Thyroid gland (tissue), 4 donors: ENCODE measurements at regions not wholly inside any gene's neighbourhood (a gene's known extent, or its start where the extent isn't known, plus 50 kb on each side); places are given as distances from the start of the nearest gene placed in this dataset.
"Not testable (repeated sequence)": the region's sequence is repeated elsewhere in the genome, so short reads cannot be mapped to it uniquely, and the experiment has no call there.

Experiments
- DNase-seq, 2 donors: peaks; one replicate each; pipeline ENCODE4 v3.0.0-alpha.2; 2019
- H3K27ac ChIP-seq, 3 donors: fragments of 200-600 bp; sonication (generic); 1 replicate in 2 of 3; 2 replicates in 1 of 3; pipeline ENCODE4 v1.5.1; 2016 to 2019; ENCODE audit warnings: mild to moderate bottlenecking in 1 of 3, moderate library complexity in 1 of 3
- H3K27me3 ChIP-seq: fragments of 200-600 bp; sonication (generic); one replicate; pipeline ENCODE4 v1.5.1; 2019
- H3K36me3 ChIP-seq, 2 donors: fragments of 200-600 bp; sonication (generic); one replicate each; pipeline ENCODE4 v1.5.1; 2016 to 2019
- H3K4me1 ChIP-seq, 2 donors: fragments of 200-600 bp; sonication (generic); one replicate each; pipeline ENCODE4 v1.5.1; 2017 to 2019
- H3K4me3 ChIP-seq, 3 donors: fragments of 200-600 bp; sonication (generic); replicated peaks in 1 of 3; 1 replicate in 2 of 3; 2 replicates in 1 of 3; pipeline ENCODE4 v1.5.1; 2016; ENCODE audit warnings: mild to moderate bottlenecking in 1 of 3
- H3K9me3 ChIP-seq: fragments of 200-600 bp; sonication (generic); one replicate; pipeline ENCODE4 v1.5.1; 2017
- POLR2A ChIP-seq, 2 donors: fragments of 450-650 bp; IDR thresholded peaks; one replicate each; pipeline ENCODE4 v1.6.1; 2017; ENCODE audit warnings: antibody characterized with exemption in 2 of 2, mild to moderate bottlenecking in 2 of 2, moderate library complexity in 1 of 2
- WGBS, 2 donors: methylation state at CpG; one replicate each; pipeline ENCODE4 v1.1.5; 2017; 5-methylcytosine and 5-hydroxymethylcytosine counted together
- intact Hi-C: fragments of 100-400 bp; cut with DNase I; formaldehyde crosslinking; loops from one replicate; pipeline ENCODE4 v1.15.1; 2023
- TF ChIP-seq, protein P1 (sequence below), 6 experiments: fragments of 200-600 bp in 3 of 6; fragments of 450-650 bp in 3 of 6; sonication (generic) in 3 of 6; IDR thresholded peaks; one replicate each; pipeline ENCODE4 v1.5.1; 2016 to 2019; ENCODE audit warnings: antibody characterized with exemption in 6 of 6, mild to moderate bottlenecking in 2 of 6, inconsistent platforms in 1 of 6, moderate library complexity in 1 of 6

DNA sequence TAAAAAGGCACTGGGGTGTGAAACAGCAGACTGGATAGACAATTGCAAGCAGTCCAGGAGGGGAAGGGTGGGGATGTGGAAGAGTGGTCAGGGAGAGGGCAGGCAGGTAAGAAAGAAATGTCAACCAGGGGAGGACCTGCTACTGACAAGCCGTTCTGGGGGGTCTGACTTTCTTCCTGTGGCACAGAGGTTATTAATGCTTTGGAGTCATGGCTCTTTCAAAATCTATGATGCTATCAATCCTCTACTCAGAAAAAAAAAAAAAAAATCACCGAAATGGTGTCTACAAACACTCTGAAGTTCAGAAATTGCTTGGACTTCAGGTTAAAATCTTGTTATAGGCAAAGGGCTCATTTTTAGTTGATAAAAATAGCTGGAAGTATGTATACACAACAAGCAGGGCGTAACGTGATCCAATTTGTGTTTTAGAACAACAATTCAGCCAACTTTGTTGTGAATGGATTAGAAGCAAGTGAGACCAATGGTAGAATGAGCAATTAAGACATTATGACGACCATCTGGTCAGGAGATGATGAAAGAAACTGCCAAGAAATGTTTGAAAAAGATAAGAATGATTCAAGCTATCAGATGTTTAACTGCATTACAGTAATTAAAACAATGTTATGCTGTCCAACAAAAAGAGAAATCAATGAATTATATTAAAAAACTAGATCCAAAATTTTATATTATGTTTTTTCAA, 255.2 kb downstream of the DEPDC1B start:
- Histone ChIP-seq H3K36me3 (no peaks in the 10 kb centered on the region), H3K27ac (no peak overlapping the region), H3K27me3 (no peaks in the 10 kb centered on the region), H3K4me3 (no peak overlapping the region), H3K4me1 (peaks cover 0 to 5% of the 10 kb centered on the region in 2 donors), H3K9me3 (no peaks in the 10 kb centered on the region)
- 65 to 72% methylated on average over 5 of the region's 5 CpGs for WGBS, 2 donors
- intact Hi-C loops = no loop called here
- no peak for DNase-seq
- no peak for TF ChIP-seq POLR2A (IDR thresholded peaks at IDR 0.05)
- TF ChIP-seq, protein P1, sequence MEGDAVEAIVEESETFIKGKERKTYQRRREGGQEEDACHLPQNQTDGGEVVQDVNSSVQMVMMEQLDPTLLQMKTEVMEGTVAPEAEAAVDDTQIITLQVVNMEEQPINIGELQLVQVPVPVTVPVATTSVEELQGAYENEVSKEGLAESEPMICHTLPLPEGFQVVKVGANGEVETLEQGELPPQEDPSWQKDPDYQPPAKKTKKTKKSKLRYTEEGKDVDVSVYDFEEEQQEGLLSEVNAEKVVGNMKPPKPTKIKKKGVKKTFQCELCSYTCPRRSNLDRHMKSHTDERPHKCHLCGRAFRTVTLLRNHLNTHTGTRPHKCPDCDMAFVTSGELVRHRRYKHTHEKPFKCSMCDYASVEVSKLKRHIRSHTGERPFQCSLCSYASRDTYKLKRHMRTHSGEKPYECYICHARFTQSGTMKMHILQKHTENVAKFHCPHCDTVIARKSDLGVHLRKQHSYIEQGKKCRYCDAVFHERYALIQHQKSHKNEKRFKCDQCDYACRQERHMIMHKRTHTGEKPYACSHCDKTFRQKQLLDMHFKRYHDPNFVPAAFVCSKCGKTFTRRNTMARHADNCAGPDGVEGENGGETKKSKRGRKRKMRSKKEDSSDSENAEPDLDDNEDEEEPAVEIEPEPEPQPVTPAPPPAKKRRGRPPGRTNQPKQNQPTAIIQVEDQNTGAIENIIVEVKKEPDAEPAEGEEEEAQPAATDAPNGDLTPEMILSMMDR (IDR thresholded peaks at IDR 0.05) = no peak

DNA sequence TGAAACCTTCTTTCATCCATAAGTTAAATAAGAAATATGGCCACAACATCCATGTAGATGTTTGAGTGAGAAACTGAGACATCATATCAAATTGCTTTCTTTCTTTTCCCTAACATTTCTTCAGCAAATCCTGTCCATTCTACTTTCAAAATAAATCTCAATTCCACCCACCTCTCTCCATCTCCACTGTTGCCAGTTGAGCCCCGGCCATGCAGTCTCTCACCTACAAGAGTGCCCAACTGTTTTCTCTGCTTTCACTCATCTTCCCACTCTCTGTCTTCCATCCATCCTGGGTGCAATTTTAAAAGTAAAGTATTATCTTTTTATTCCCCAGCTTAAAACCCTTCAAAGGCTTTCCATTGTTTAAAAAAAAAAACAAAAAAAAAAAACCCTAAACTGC, 260.4 kb downstream of the DEPDC1B start:
- intact Hi-C loops = no loop called here
- peaks cover 0 to 1% of the 10 kb centered on the region in 2 donors for H3K4me1 ChIP-seq
- 97 to 98% methylated on average over 1 of the region's 1 CpG for WGBS, 2 donors

DNA sequence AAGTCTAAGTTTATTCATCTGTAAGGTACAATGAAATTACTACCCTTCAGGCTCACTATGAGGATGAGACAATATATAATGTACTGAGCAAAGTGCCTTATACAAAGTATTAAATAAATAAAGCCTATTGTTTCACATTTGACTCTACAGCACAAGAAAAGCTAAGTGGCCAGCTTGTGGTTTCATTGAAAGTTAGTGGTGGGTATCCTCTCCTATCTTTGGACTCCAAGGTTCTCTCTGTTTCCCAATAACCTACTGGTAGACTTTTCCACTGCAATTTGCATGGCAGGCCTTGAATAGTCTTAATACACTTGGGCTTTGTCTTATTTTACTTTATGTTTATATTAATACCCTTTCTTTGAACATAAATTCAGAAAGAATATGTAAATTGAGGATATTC, 262.7 kb downstream of the DEPDC1B start:
- no peaks in the 10 kb centered on the region for H3K36me3 ChIP-seq
- H3K4me3 ChIP-seq = no peak overlapping the region
- TF ChIP-seq, protein P1 (IDR thresholded peaks at IDR 0.05) = no peak
- TF ChIP-seq POLR2A (IDR thresholded peaks at IDR 0.05) = no peak
- DNase-seq = no peak
- H3K9me3 ChIP-seq = no peaks in the 10 kb centered on the region
- no peak overlapping the region for H3K27ac ChIP-seq
- intact Hi-C loops = no loop called here
- H3K4me1 ChIP-seq = no peaks in the 10 kb centered on the region
- H3K27me3 ChIP-seq = no peaks in the 10 kb centered on the region

More for the DNA sequence above, 260.4 kb downstream of the DEPDC1B start:
- TF ChIP-seq, protein P1 (IDR thresholded peaks at IDR 0.05) = no peak
- no peak for TF ChIP-seq POLR2A (IDR thresholded peaks at IDR 0.05)
- no peaks in the 10 kb centered on the region for H3K27me3 ChIP-seq
- H3K36me3 ChIP-seq = no peaks in the 10 kb centered on the region
- H3K9me3 ChIP-seq = no peaks in the 10 kb centered on the region
- no peak overlapping the region for H3K27ac ChIP-seq
- no peak for DNase-seq
- no peak overlapping the region for H3K4me3 ChIP-seq

DNA sequence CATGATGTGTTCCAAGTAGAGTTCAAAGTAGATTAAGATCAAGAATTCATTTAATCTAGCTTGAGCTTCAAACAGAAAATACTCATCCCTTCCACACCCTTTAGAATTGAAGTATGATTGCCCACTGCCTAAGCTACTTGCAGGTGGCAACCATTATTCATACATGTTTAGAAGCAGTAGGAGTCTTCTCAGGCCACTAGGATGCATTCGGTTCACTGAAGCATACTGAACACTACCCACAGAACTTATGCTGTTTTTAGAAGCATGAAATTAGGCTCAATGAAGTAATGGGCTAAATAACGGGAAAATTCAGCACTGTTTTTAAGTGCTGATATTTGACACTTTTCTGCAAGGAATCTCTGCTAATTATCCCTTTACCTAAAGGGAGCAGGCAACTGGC, 263.4 kb downstream of the DEPDC1B start:
- Histone ChIP-seq H3K27me3 (no peaks in the 10 kb centered on the region), H3K27ac (no peak overlapping the region), H3K4me1 (no peaks in the 10 kb centered on the region), H3K9me3 (no peaks in the 10 kb centered on the region), H3K36me3 (no peaks in the 10 kb centered on the region), H3K4me3 (no peak overlapping the region)
- DNase-seq = no peak
- intact Hi-C loops = no loop called here
- WGBS, 2 donors = 33 to 37% methylated on average over 2 of the region's 2 CpGs
- TF ChIP-seq, protein P1 (IDR thresholded peaks at IDR 0.05) = no peak
- TF ChIP-seq POLR2A (IDR thresholded peaks at IDR 0.05) = no peak

DNA sequence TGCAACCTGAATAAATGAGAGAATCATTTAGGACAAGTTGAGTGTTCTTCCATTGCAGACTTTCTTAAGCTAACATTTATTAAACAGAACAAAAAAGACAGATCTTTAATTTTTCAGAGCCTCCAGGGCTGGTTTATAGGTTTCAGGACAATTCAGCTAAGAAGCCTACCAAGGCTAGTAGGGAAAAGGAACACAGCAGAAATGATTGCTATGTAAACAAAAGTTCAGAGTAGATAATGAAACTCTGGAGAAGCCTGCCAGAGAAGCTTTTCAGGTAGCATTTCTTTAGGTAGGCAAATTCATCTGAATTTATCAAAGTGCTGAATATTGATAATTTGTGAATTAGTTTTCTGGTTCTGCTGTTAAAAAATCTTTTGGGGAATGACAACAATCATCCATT, 264.2 kb downstream of the DEPDC1B start:
- Histone ChIP-seq H3K4me1 (no peaks in the 10 kb centered on the region), H3K27me3 (no peaks in the 10 kb centered on the region), H3K27ac (no peak overlapping the region), H3K9me3 (no peaks in the 10 kb centered on the region), H3K36me3 (no peaks in the 10 kb centered on the region), H3K4me3 (no peak overlapping the region)
- no peak for DNase-seq
- TF ChIP-seq, protein P1 (IDR thresholded peaks at IDR 0.05) = no peak
- no peak for TF ChIP-seq POLR2A (IDR thresholded peaks at IDR 0.05)
- intact Hi-C loops = no loop called here

DNA sequence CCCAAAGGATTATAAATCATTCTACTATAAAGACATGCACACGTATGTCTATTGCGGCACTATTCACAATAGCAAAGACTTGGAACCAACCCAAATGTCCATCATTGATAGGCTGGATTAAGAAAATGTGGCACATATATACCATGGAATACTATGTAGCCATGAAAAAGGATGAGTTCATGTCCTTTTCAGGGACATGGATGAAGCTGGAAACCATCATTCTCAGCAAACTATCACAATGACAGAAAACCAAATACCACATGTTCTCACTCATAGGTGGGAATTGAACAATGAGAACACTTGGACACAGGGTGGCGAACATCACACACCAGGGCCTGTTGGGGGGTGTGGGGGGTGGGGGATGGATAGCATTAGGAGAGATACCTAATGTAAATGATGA, 273.8 kb downstream of the DEPDC1B start:
- DNase-seq, intact Hi-C loops: not testable (repeated sequence)
- 88 to 96% methylated on average over 3 of the region's 3 CpGs for WGBS, 2 donors

DNA sequence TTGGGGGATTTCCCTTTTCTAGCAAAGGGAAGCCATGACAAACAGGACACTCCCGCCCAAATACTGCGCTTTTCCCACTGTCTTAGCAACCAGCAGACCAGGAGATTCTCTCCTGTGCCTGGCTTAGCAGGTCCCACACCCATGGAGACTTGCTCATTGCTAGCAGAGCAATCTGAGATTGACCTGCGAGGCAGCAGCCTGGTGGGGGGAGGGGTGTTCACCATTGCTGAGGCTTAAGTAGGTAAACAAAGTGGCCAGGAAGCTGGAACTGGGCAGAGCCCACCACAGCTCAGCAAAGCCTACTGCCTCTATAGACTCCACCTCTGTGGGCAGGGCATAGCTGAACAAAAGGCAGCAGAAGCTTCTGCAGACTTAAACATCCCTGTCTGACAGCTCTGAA, 279.2 kb downstream of the DEPDC1B start:
- intact Hi-C loops, H3K4me1 ChIP-seq, H3K27ac ChIP-seq, H3K9me3 ChIP-seq, H3K27me3 ChIP-seq, DNase-seq, H3K4me3 ChIP-seq, H3K36me3 ChIP-seq: not testable (repeated sequence)
- WGBS, 2 donors = 85 to 93% methylated on average over 3 of the region's 3 CpGs

More for the DNA sequence above, 273.8 kb downstream of the DEPDC1B start:
- not testable (repeated sequence) for H3K27ac ChIP-seq, H3K27me3 ChIP-seq, H3K4me1 ChIP-seq, H3K36me3 ChIP-seq, H3K9me3 ChIP-seq, H3K4me3 ChIP-seq
